HCT116 (cell line): ENCODE measurements at regions not wholly inside any gene's neighbourhood (a gene's known extent, or its start where the extent isn't known, plus 50 kb on each side); places are given as distances from the start of the nearest gene placed in this dataset.

Experiments used
- ATAC-seq: fragments of 200-7000 bp; cut with Tn5 transposase; 2 replicates; pipeline ENCODE4 v1.9.1; 2020; ENCODE audit warnings: mild to moderate bottlenecking, moderate library complexity
- BruUV-seq: library from RNA; stranded (reverse); fragments of 400-500 nt; replicated peaks from 2 replicates; lab custom pipeline; 2021; lab: Mats Ljungman, UMichigan
- CTCF ChIA-PET: fragments of 300-600 bp; sonication (Branson Sonifier 250); formaldehyde crosslinking; loops from one replicate; lab custom pipeline; 2021; ENCODE audit warnings: antibody characterized with exemption; lab: Charles Lee
- POLR2A ChIA-PET: fragments of 300-600, 350-600 bp; sonication (Branson Sonifier 250); formaldehyde crosslinking; loops from one replicate; lab custom pipeline; 2021; ENCODE audit warnings: antibody characterized with exemption; lab: Charles Lee
- RAD21 ChIA-PET, 2 experiments: fragments of 300-600 bp; sonication (Branson Sonifier 250); formaldehyde crosslinking; loops; one replicate each; lab custom pipeline; 2023; ENCODE audit warnings: low total read pairs in 2 of 2; ENCODE audit not compliant: uncharacterized antibody in 2 of 2, unreplicated experiment in 2 of 2, low non-redundant PET in 1 of 2; lab: Charles Lee
- DNase-seq: peaks from one replicate; pipeline ENCODE4 v3.0.0-alpha.2; 2010; ENCODE audit warnings: low read depth, low spot score
- H2AFZ ChIP-seq: fragments of 200-600 bp; shearing (Covaris generic), sonication (generic); 2 replicates; pipeline ENCODE4 v1.6.1; 2017; ENCODE audit warnings: low read depth, mixed run types, mixed read lengths, antibody characterized with exemption, low read length; ENCODE audit not compliant: poor library complexity, severe bottlenecking
- H3K27ac ChIP-seq: 2 replicates; pipeline ENCODE4 v1.5.1; 2012; ENCODE audit warnings: low read depth, low read length
- H3K27me3 ChIP-seq: fragments of 200-600 bp; sonication (generic); 2 replicates; pipeline ENCODE4 v1.6.1; 2016; ENCODE audit warnings: mixed run types, low read length, mixed read lengths; ENCODE audit not compliant: insufficient read depth
- H3K36me3 ChIP-seq, 2 experiments: fragments of 200-500 bp in 1 of 2; fragments of 200-600 bp in 1 of 2; sonication (Bioruptor generic) in 1 of 2; sonication (generic) in 1 of 2; 2 replicates each; pipeline versions ENCODE4 v1.5.1 to v1.6.1; 2014 to 2016; ENCODE audit warnings: low read length in 2 of 2, inconsistent platforms in 1 of 2, mixed read lengths in 1 of 2, mixed run types in 1 of 2; ENCODE audit not compliant: insufficient read depth in 2 of 2, control insufficient read depth in 1 of 2
- H3K4me1 ChIP-seq, 2 experiments: fragments of 200-600 bp in 1 of 2; sonication (generic) in 1 of 2; 2 replicates each; pipeline versions ENCODE4 v1.5.1 to v1.6.1; 2012 to 2017; ENCODE audit warnings: low read length in 2 of 2, inconsistent platforms in 1 of 2, mild to moderate bottlenecking in 1 of 2, mixed read lengths in 1 of 2, mixed run types in 1 of 2, moderate library complexity in 1 of 2; ENCODE audit not compliant: insufficient read depth in 2 of 2, control insufficient read depth in 1 of 2
- H3K4me2 ChIP-seq: fragments of 200-600 bp; sonication (generic); 2 replicates; pipeline ENCODE4 v1.6.1; 2017; ENCODE audit warnings: mixed run types, low read length, mixed read lengths
- H3K4me3 ChIP-seq, 2 experiments: fragments of 200-600 bp in 1 of 2; sonication (generic) in 1 of 2; replicated peaks in 1 of 2; 2 replicates each; pipeline ENCODE4 v1.5.1; 2011 to 2016; ENCODE audit warnings: low read length in 2 of 2, control low read depth in 1 of 2, low read depth in 1 of 2, mild to moderate bottlenecking in 1 of 2, mixed read lengths in 1 of 2, mixed run types in 1 of 2
- H3K79me2 ChIP-seq: fragments of 200-600 bp; sonication (generic); 2 replicates; pipeline ENCODE4 v1.6.1; 2017; ENCODE audit warnings: mild to moderate bottlenecking, mixed run types, low read length, moderate library complexity, mixed read lengths; ENCODE audit not compliant: insufficient read depth
- H3K9ac ChIP-seq: fragments of 200-600 bp; sonication (generic); 2 replicates; pipeline ENCODE4 v1.6.1; 2016; ENCODE audit warnings: low read length, mixed read lengths
- H3K9me2 ChIP-seq: fragments of 200-600 bp; sonication (generic), shearing (Covaris generic); 2 replicates; pipeline ENCODE4 v1.6.1; 2017; ENCODE audit warnings: mixed run types, mild to moderate bottlenecking, moderate library complexity; ENCODE audit not compliant: insufficient read depth
- H3K9me3 ChIP-seq, 2 experiments: fragments of 200-500 bp in 1 of 2; fragments of 200-600 bp in 1 of 2; sonication (Bioruptor generic) in 1 of 2; sonication (generic) in 1 of 2; 2 replicates each; pipeline ENCODE4 v1.6.1; 2014 to 2017; ENCODE audit warnings: low read length in 2 of 2, mixed read lengths in 2 of 2, inconsistent platforms in 1 of 2, low read depth in 1 of 2, mild to moderate bottlenecking in 1 of 2, mixed run types in 1 of 2, moderate library complexity in 1 of 2; ENCODE audit not compliant: control insufficient read depth in 1 of 2, insufficient read depth in 1 of 2
- H4K20me1 ChIP-seq: fragments of 200-600 bp; sonication (generic), shearing (Covaris generic); 2 replicates; pipeline ENCODE4 v1.6.1; 2017; ENCODE audit warnings: mixed run types, mild to moderate bottlenecking, moderate library complexity; ENCODE audit not compliant: insufficient read depth
- CBX3 ChIP-seq: IDR thresholded peaks from 2 replicates; pipeline ENCODE4 v1.6.1; 2012; ENCODE audit warnings: low read depth
- CTCF ChIP-seq, 3 experiments: fragments of 200-600 bp in 1 of 3; sonication (generic) in 1 of 3; IDR thresholded peaks in 2 of 3; conservative IDR thresholded peaks in 1 of 3; 2 replicates each; pipeline ENCODE4 v1.5.1; 2012 to 2017; ENCODE audit warnings: low read depth in 2 of 3, low read length in 2 of 3, antibody characterized with exemption in 1 of 3, borderline replicate concordance in 1 of 3, control low read depth in 1 of 3, mild to moderate bottlenecking in 1 of 3, mixed read lengths in 1 of 3, mixed run types in 1 of 3, moderate library complexity in 1 of 3; ENCODE audit not compliant: insufficient read depth in 1 of 3
- FOSL1 ChIP-seq: IDR thresholded peaks from 2 replicates; pipeline ENCODE4 v1.6.1; 2012; ENCODE audit warnings: low read depth
- MAX ChIP-seq: IDR thresholded peaks from 2 replicates; pipeline ENCODE4 v1.6.1; 2012
- POLR2A ChIP-seq: IDR thresholded peaks from 2 replicates; pipeline ENCODE4 v1.7.0; 2011; ENCODE audit warnings: borderline replicate concordance; ENCODE audit not compliant: insufficient read depth, insufficient read length; ENCODE audit errors: extremely low read depth
- POLR2AphosphoS5 ChIP-seq: IDR thresholded peaks from 2 replicates; pipeline ENCODE4 v1.6.1; 2011; ENCODE audit warnings: mild to moderate bottlenecking, low read depth, low read length, moderate library complexity
- REST ChIP-seq: IDR thresholded peaks from 2 replicates; pipeline ENCODE4 v1.6.1; 2012; ENCODE audit warnings: low read depth
- SP1 ChIP-seq: IDR thresholded peaks from 2 replicates; pipeline ENCODE4 v1.6.1; 2012; ENCODE audit warnings: low read depth
- TCF7L2 ChIP-seq: IDR thresholded peaks from 2 replicates; pipeline ENCODE4 v1.7.0; 2011; ENCODE audit warnings: borderline replicate concordance, inconsistent platforms; ENCODE audit not compliant: insufficient read depth, insufficient read length; ENCODE audit errors: extremely low read depth
- ZNF274 ChIP-seq: fragments of 200-500 bp; sonication (Bioruptor generic); IDR thresholded peaks from 2 replicates; pipeline ENCODE4 v1.6.1; 2014; ENCODE audit warnings: mild to moderate bottlenecking, low read depth, low read length, inconsistent platforms
- intact Hi-C: fragments of 100-400 bp; cut with micrococcal nuclease; formaldehyde crosslinking; loops from 2 replicates; pipeline ENCODE4 v1.10.0; 2022

- no peaks in the 10 kb centered on the region for H3K79me2 ChIP-seq
- no peaks in the 10 kb centered on the region for H3K9me2 ChIP-seq
- TF ChIP-seq POLR2A (no peak), FOSL1 (no peak), POLR2AphosphoS5 (no peak), TCF7L2 (no peak), MAX (no peak), CTCF (IDR thresholded peaks at IDR 0.05 in 2 of 3, conservative IDR thresholded peaks at IDR 0.05 in 1 of 3; ENCODE audit: borderline replicate concordance in 1 of 3, insufficient read depth in 1 of 3, low read depth in 2 of 3, low read length in 2 of 3) (no peak), REST (no peak), CBX3 (no peak), ZNF274 (no peak), SP1 (no peak)
- ChIA-PET RAD21 (no interaction called here), CTCF (no interaction called here), POLR2A (no interaction called here)
- H3K4me2 ChIP-seq = no peak overlapping the region
- no TSS peak for BruUV-seq
- DNase-seq (no peak), ATAC-seq (no peak)
- H2AFZ ChIP-seq = no peak overlapping the region
- H3K36me3 ChIP-seq = no peaks in the 10 kb centered on the region
- intact Hi-C loops = no loop called here
- H3K27ac ChIP-seq = no peak overlapping the region
- H3K9me3 ChIP-seq = no peaks in the 10 kb centered on the region
- no peaks in the 10 kb centered on the region for H3K4me1 ChIP-seq
- H4K20me1 ChIP-seq = no peaks in the 10 kb centered on the region
- no peak overlapping the region for H3K4me3 ChIP-seq
- H3K9ac ChIP-seq = no peak overlapping the region
- H3K27me3 ChIP-seq = no peaks in the 10 kb centered on the region
These were observed 428.6 kb upstream of the BRINP3 start for GRCh38 chr1:190906206-190906725.
